Endothelial cell of umbilical vein (primary cell): ENCODE measurements at regions not wholly inside any gene's neighbourhood (a gene's known extent, or its start where the extent isn't known, plus 50 kb on each side); places are given as distances from the start of the nearest gene placed in this dataset.

Source experiments
- BruUV-seq: library from RNA; stranded (reverse); fragments of 400-500 nt; replicated peaks from 2 replicates; lab custom pipeline; 2021; lab: Mats Ljungman, UMichigan
- CTCF ChIA-PET: fragments of 300-600, 350-600 bp; sonication (Branson Sonifier 250); formaldehyde crosslinking; loops from one replicate; lab custom pipeline; 2021; ENCODE audit warnings: antibody characterized with exemption, inconsistent platforms; lab: Charles Lee
- POLR2A ChIA-PET: fragments of 300-600, 350-600 bp; sonication (Branson Sonifier 250); formaldehyde crosslinking; loops from one replicate; lab custom pipeline; 2021; ENCODE audit warnings: antibody characterized with exemption, inconsistent platforms; lab: Charles Lee
- DNase-seq: peaks from one replicate; pipeline ENCODE4 v3.0.0-alpha.2; 2011; ENCODE audit warnings: low read depth, low spot score
- FAIRE-seq: peaks from 2 replicates; lab custom pipeline; 2011; peaks lifted over from hg19 to GRCh38; lab: Jason Lieb, UNC
- H2AFZ ChIP-seq: 2 replicates; pipeline ENCODE4 v1.6.0; 2012; ENCODE audit warnings: low read depth, low read length, control low read depth, inconsistent platforms
- H3K27ac ChIP-seq: 2 replicates; pipeline ENCODE4 v1.5.1; 2011; ENCODE audit warnings: low read depth, mild to moderate bottlenecking, control low read depth, low read length, moderate library complexity; ENCODE audit not compliant: insufficient read depth
- H3K27me3 ChIP-seq, 2 experiments: 2 replicates each; pipeline versions ENCODE4 v1.6.0 to v1.6.1; 2011; ENCODE audit warnings: low read length in 2 of 2, mixed read lengths in 1 of 2; ENCODE audit not compliant: control insufficient read depth in 2 of 2, insufficient read depth in 2 of 2
- H3K36me3 ChIP-seq, 2 experiments: 2 replicates in 1 of 2; 3 replicates in 1 of 2; pipeline ENCODE4 v1.5.1; 2011; ENCODE audit warnings: low read length in 2 of 2, mild to moderate bottlenecking in 1 of 2, moderate library complexity in 1 of 2; ENCODE audit not compliant: control insufficient read depth in 2 of 2, insufficient read depth in 2 of 2; ENCODE audit errors: extremely low read depth in 1 of 2
- H3K4me1 ChIP-seq: 3 replicates; pipeline ENCODE4 v1.5.1; 2011; ENCODE audit warnings: mild to moderate bottlenecking, low read length; ENCODE audit not compliant: control insufficient read depth, insufficient read depth; ENCODE audit errors: extremely low read depth
- H3K4me2 ChIP-seq: 2 replicates; pipeline ENCODE4 v1.6.1; 2011; ENCODE audit warnings: low read length, control low read depth, mixed read lengths; ENCODE audit not compliant: insufficient read depth
- H3K4me3 ChIP-seq, 3 experiments: fragments of 200-600 bp in 1 of 3; sonication (generic), shearing (Covaris generic) in 1 of 3; replicated peaks in 1 of 3; 2 replicates each; pipeline ENCODE4 v1.5.1; 2011 to 2016; ENCODE audit warnings: control low read depth in 3 of 3, low read length in 3 of 3, mild to moderate bottlenecking in 2 of 3, inconsistent platforms in 1 of 3, low read depth in 1 of 3, moderate library complexity in 1 of 3; ENCODE audit not compliant: insufficient read depth in 1 of 3
- H3K79me2 ChIP-seq: 2 replicates; pipeline ENCODE4 v1.6.0; 2012; ENCODE audit warnings: low read length, inconsistent platforms; ENCODE audit not compliant: control insufficient read depth, insufficient read depth
- H3K9ac ChIP-seq: replicated peaks from 2 replicates; pipeline ENCODE3; 2011; ENCODE audit warnings: low read length, control low read depth; ENCODE audit not compliant: insufficient read depth; ENCODE audit errors: extremely low read depth
- H3K9me1 ChIP-seq: replicated peaks from 3 replicates; pipeline ENCODE4 v1.6.0; 2011; ENCODE audit warnings: mild to moderate bottlenecking, low read length; ENCODE audit not compliant: control insufficient read depth, insufficient read depth; ENCODE audit errors: extremely low read depth
- H3K9me3 ChIP-seq: replicated peaks from 2 replicates; pipeline ENCODE4 v1.5.1; 2012; ENCODE audit warnings: low read length, inconsistent platforms; ENCODE audit not compliant: control insufficient read depth, insufficient read depth
- H4K20me1 ChIP-seq: replicated peaks from 2 replicates; pipeline ENCODE3; 2011; ENCODE audit warnings: mild to moderate bottlenecking, low read length; ENCODE audit not compliant: control insufficient read depth, insufficient read depth; ENCODE audit errors: extremely low read depth
- CTCF ChIP-seq, 2 donors: IDR thresholded peaks; 1 replicate in 1 of 2; 2 replicates in 1 of 2; pipeline ENCODE4 v1.5.1; 2011; ENCODE audit warnings: low read length in 2 of 2, mild to moderate bottlenecking in 2 of 2, moderate library complexity in 2 of 2, control low read depth in 1 of 2, inconsistent platforms in 1 of 2, low read depth in 1 of 2; ENCODE audit not compliant: insufficient read depth in 1 of 2; ENCODE audit errors: extremely low read depth in 1 of 2
- EZH2 ChIP-seq: IDR thresholded peaks from 2 replicates; pipeline ENCODE4 v1.6.1; 2012; ENCODE audit warnings: borderline replicate concordance, low read depth, mild to moderate bottlenecking, moderate library complexity, low read length, inconsistent platforms; ENCODE audit not compliant: severe bottlenecking
- GATA2 ChIP-seq: IDR thresholded peaks from 2 replicates; pipeline ENCODE4 v1.7.0; 2011; ENCODE audit warnings: low read depth, mild to moderate bottlenecking, moderate library complexity, mixed read lengths, low read length; ENCODE audit not compliant: insufficient read length, insufficient read depth
- JUN ChIP-seq: IDR thresholded peaks from 2 replicates; pipeline ENCODE4 v1.6.1; 2011; ENCODE audit warnings: borderline replicate concordance, low read depth; ENCODE audit not compliant: insufficient read length, insufficient read depth
- MYC ChIP-seq: IDR thresholded peaks from one replicate; pipeline ENCODE4 v1.6.1; 2011; ENCODE audit warnings: mild to moderate bottlenecking, low read depth, low read length
- POLR2A ChIP-seq: IDR thresholded peaks from 2 replicates; pipeline ENCODE4 v1.6.1; 2012; ENCODE audit warnings: low read depth, mild to moderate bottlenecking, control low read depth, low read length
- POLR2AphosphoS5 ChIP-seq: IDR thresholded peaks from 2 replicates; pipeline ENCODE4 v1.6.1; 2012; ENCODE audit warnings: low read depth, mild to moderate bottlenecking, control low read depth, low read length, moderate library complexity; ENCODE audit not compliant: insufficient read depth
- dilution Hi-C: fragments of 300-500 bp; cut with MboI; formaldehyde crosslinking; loops from one replicate; pipeline ENCODE4 v1.15.0; 2019; ENCODE audit warnings: low sequenced_read_pairs; ENCODE audit not compliant: extremely low pct_ligation_motif_present
- intact Hi-C: fragments of 100-400 bp; cut with micrococcal nuclease; formaldehyde crosslinking; loops from one replicate; pipeline ENCODE4 v1.10.0; 2022

DNA sequence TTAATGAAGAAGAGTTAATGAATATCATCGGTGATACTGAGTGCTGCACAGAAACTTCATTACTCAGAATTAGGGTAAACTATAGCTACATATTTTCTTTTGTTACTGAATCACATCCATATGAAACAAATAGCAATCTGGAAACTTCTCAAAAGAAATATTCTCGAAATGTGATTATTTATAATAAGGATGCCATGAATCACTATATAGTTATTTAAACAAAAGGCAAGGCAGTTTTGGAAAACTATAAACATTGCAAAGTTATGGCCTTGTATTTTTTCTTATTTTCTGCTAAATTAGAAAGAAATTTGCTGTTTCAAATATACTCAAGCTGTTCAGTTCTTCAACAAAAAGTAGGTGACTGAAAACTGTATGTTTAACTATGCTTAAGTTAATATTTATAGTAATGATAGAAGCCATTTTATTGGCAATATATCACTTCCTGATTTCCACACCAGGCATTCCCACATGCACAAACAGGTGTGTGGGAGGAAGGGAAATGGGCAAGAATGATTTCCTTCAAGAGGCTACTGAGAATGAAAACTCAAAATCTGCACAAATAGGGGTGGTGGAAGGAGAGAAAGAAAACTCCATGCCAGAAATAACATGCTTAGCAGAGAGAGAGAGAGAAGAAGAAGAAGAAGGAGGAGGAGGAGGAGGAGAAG lies 74.5 kb upstream of the FRY start:
- Histone ChIP-seq H3K27ac (no peak overlapping the region), H3K9me3 (no peaks in the 10 kb centered on the region), H3K79me2 (no peaks in the 10 kb centered on the region), H3K9ac (no peak overlapping the region), H3K36me3 (no peaks in the 10 kb centered on the region), H3K4me3 (no peak overlapping the region), H4K20me1 (no peaks in the 10 kb centered on the region), H3K4me2 (no peak overlapping the region), H3K4me1 (no peaks in the 10 kb centered on the region), H2AFZ (no peak overlapping the region), H3K27me3 (peaks cover 0 to 2% of the 10 kb centered on the region in 2 experiments), H3K9me1 (no peaks in the 10 kb centered on the region)
- BruUV-seq: no TSS peak
- intact Hi-C loops (no loop called here), dilution Hi-C loops (no loop called here)
- POLR2A ChIA-PET: no interaction called here
- FAIRE-seq (peak; percentile 38), DNase-seq (no peak)
- CTCF ChIA-PET: interaction anchor here (1.1 to 1.4 kb wide), 2 partner anchors 10 to 47 kb away, joined by 4 to 7 read pairs; no protein-coding TSS in a partner anchor
- TF ChIP-seq EZH2: no peak
- TF ChIP-seq POLR2A: no peak
- no peak for TF ChIP-seq CTCF (IDR thresholded peaks at IDR 0.05; ENCODE audit: extremely low read depth in 1 of 2, insufficient read depth in 1 of 2, low read depth in 1 of 2, low read length in 2 of 2)
- TF ChIP-seq JUN: no peak

DNA sequence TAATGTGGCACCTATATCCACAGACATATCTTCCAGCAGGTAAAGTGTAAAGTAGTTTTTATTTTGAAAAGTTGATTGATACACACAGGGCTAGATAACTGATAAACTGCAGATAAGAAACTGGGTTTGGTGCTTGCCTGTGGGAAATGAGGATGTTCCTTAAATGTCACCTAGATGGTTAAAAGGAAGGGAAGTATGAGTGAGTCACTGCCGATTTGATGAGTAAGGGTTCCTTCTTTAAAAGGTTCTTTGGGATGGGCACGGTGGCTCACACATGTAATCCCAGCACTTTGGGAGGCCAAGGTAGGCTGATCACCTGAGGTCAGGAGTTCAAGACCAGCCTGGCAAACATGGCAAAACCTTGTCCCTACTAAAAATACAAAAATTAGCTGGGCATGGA lies 73.8 kb upstream of the FRY start:
- no peaks in the 10 kb centered on the region for H3K36me3 ChIP-seq
- H3K9me1 ChIP-seq: no peaks in the 10 kb centered on the region
- TF ChIP-seq MYC (no peak), POLR2A (no peak), POLR2AphosphoS5 (no peak), GATA2 (no peak)
- intact Hi-C loops: no loop called here
- H3K9ac ChIP-seq: no peak overlapping the region
- no peak overlapping the region for H3K4me2 ChIP-seq
- no peaks in the 10 kb centered on the region for H3K9me3 ChIP-seq
- H4K20me1 ChIP-seq: no peaks in the 10 kb centered on the region
- dilution Hi-C loops: no loop called here
- DNase-seq (no peak), FAIRE-seq (no peak)
- no TSS peak for BruUV-seq
- H3K27ac ChIP-seq: no peak overlapping the region
- ChIA-PET CTCF (interaction anchor here (1.3 kb wide), 1 partner anchor 10 kb away, joined by 4 read pairs; no protein-coding TSS in a partner anchor), POLR2A (no interaction called here)
- no peak overlapping the region for H2AFZ ChIP-seq
- H3K27me3 ChIP-seq: peaks cover 0 to 2% of the 10 kb centered on the region in 2 experiments
- no peaks in the 10 kb centered on the region for H3K4me1 ChIP-seq
- H3K4me3 ChIP-seq: no peak overlapping the region
- no peaks in the 10 kb centered on the region for H3K79me2 ChIP-seq
